Thoracic aorta (tissue), 2 donors: ENCODE measurements at regions not wholly inside any gene's neighbourhood (a gene's known extent, or its start where the extent isn't known, plus 50 kb on each side); places are given as distances from the start of the nearest gene placed in this dataset.

Source experiments
- ATAC-seq: fragments of 150-250 bp; one replicate; pipeline ENCODE4 v1.8.0; 2017; ENCODE audit warnings: low read depth; ENCODE audit not compliant: insufficient number of reproducible peaks, low FRiP score
- DNase-seq: peaks from one replicate; pipeline ENCODE4 v3.0.0-alpha.2; 2020; ENCODE audit warnings: low spot score
- H3K27ac ChIP-seq, 2 donors: fragments of 200-600 bp; sonication (generic); 1 replicate in 1 of 2; 2 replicates in 1 of 2; pipeline ENCODE4 v1.5.1; 2016; ENCODE audit warnings: mild to moderate bottlenecking in 2 of 2, moderate library complexity in 2 of 2
- H3K27me3 ChIP-seq: fragments of 200-600 bp; sonication (generic); replicated peaks from 2 replicates; pipeline ENCODE4 v1.6.0; 2016; ENCODE audit warnings: mild to moderate bottlenecking; ENCODE audit not compliant: insufficient read depth
- H3K36me3 ChIP-seq: fragments of 200-600 bp; sonication (generic); one replicate; pipeline ENCODE4 v1.5.1; 2016
- H3K4me1 ChIP-seq, 2 donors: fragments of 200-600 bp; sonication (generic); 1 replicate in 1 of 2; 2 replicates in 1 of 2; pipeline versions ENCODE4 v1.5.1 to v1.6.0; 2016; ENCODE audit warnings: low read depth in 2 of 2, mild to moderate bottlenecking in 1 of 2; ENCODE audit not compliant: control insufficient read depth in 1 of 2
- H3K4me3 ChIP-seq: fragments of 200-600 bp; sonication (generic); 2 replicates; pipeline ENCODE4 v1.5.1; 2016; ENCODE audit warnings: mild to moderate bottlenecking
- H3K9me3 ChIP-seq: fragments of 200-600 bp; sonication (generic); 2 replicates; pipeline ENCODE4 v1.5.1; 2016
- TF ChIP-seq, protein P1 (sequence below): fragments of 200-600 bp; sonication (generic); IDR thresholded peaks from one replicate; pipeline ENCODE4 v1.5.1; 2019; ENCODE audit warnings: antibody characterized with exemption

GRCh38 chr16:13766334-13766733 is 153.6 kb upstream of the ERCC4 start:
- H3K4me1 ChIP-seq, result peaks cover 0 to 2% of the 10 kb centered on the region in 2 donors
- no peak overlapping the region for H3K27ac ChIP-seq
- ATAC-seq (no peak), DNase-seq (no peak)
- H3K36me3 ChIP-seq, result no peaks in the 10 kb centered on the region
- no peak overlapping the region for H3K4me3 ChIP-seq
- no peaks in the 10 kb centered on the region for H3K27me3 ChIP-seq
- H3K9me3 ChIP-seq, result no peaks in the 10 kb centered on the region
- TF ChIP-seq, protein P1, sequence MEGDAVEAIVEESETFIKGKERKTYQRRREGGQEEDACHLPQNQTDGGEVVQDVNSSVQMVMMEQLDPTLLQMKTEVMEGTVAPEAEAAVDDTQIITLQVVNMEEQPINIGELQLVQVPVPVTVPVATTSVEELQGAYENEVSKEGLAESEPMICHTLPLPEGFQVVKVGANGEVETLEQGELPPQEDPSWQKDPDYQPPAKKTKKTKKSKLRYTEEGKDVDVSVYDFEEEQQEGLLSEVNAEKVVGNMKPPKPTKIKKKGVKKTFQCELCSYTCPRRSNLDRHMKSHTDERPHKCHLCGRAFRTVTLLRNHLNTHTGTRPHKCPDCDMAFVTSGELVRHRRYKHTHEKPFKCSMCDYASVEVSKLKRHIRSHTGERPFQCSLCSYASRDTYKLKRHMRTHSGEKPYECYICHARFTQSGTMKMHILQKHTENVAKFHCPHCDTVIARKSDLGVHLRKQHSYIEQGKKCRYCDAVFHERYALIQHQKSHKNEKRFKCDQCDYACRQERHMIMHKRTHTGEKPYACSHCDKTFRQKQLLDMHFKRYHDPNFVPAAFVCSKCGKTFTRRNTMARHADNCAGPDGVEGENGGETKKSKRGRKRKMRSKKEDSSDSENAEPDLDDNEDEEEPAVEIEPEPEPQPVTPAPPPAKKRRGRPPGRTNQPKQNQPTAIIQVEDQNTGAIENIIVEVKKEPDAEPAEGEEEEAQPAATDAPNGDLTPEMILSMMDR, result no peak

DNA sequence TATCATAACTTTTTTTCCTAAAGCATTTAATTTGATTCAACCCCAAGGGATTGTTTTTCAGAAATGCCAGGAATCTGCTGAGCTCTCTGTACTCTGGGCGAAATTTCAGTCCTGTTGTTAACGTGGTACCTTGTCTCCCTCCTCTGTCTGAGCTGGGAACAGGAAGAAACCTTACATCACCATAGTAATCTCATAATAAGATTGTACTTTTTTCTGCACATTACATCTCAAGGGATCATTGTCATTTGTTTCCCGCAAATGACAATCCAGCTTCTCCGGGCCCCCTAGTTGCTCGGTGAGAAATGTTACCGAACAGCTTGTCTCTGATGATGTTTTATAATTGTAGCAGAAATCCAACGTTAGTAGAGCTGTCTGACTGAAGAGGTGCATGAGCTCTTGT is 152.7 kb upstream of the ERCC4 start:
- peaks cover 0 to 2% of the 10 kb centered on the region in 2 donors for H3K4me1 ChIP-seq
- H3K36me3 ChIP-seq, result no peaks in the 10 kb centered on the region
- no peak for DNase-seq

GRCh38 chr16:13768471-13768870 is 151.5 kb upstream of the ERCC4 start:
- H3K36me3 ChIP-seq, result no peaks in the 10 kb centered on the region
- DNase-seq (no peak), ATAC-seq (no peak)
- H3K4me3 ChIP-seq, result no peak overlapping the region
- H3K4me1 ChIP-seq, result peaks cover 0 to 2% of the 10 kb centered on the region in 2 donors
- no peaks in the 10 kb centered on the region for H3K27me3 ChIP-seq
- TF ChIP-seq, protein P1, result no peak
- no peak overlapping the region for H3K27ac ChIP-seq
- no peaks in the 10 kb centered on the region for H3K9me3 ChIP-seq

More for the DNA sequence above, 152.7 kb upstream of the ERCC4 start:
- no peak overlapping the region for H3K27ac ChIP-seq
- no peaks in the 10 kb centered on the region for H3K9me3 ChIP-seq
- no peak overlapping the region for H3K4me3 ChIP-seq
- no peaks in the 10 kb centered on the region for H3K27me3 ChIP-seq
- TF ChIP-seq, protein P1, result peak; percentile 36
- ATAC-seq, result no peak

GRCh38 chr16:13770436-13770835 is 149.5 kb upstream of the ERCC4 start:
- Histone ChIP-seq H3K27ac (no peak overlapping the region), H3K36me3 (no peaks in the 10 kb centered on the region), H3K27me3 (no peaks in the 10 kb centered on the region), H3K9me3 (no peaks in the 10 kb centered on the region), H3K4me3 (no peak overlapping the region), H3K4me1 (peaks cover 0 to 2% of the 10 kb centered on the region in 2 donors)
- TF ChIP-seq, protein P1, result no peak
- DNase-seq, result no peak
- no peak for ATAC-seq

- Histone ChIP-seq H3K27ac (no peak overlapping the region), H3K36me3 (no peaks in the 10 kb centered on the region), H3K27me3 (no peaks in the 10 kb centered on the region), H3K4me1 (no peaks in the 10 kb centered on the region), H3K9me3 (no peaks in the 10 kb centered on the region), H3K4me3 (no peak overlapping the region)
- TF ChIP-seq, protein P1, result no peak
- no peak for ATAC-seq
- DNase-seq, result no peak
These were observed 147.2 kb upstream of the ERCC4 start for GRCh38 chr16:13772782-13773181.
